Adrenal gland (tissue), 5 donors: ENCODE measurements at regions not wholly inside any gene's neighbourhood (a gene's known extent, or its start where the extent isn't known, plus 50 kb on each side); places are given as distances from the start of the nearest gene placed in this dataset.

Source experiments
- POLR2A ChIP-seq, 2 donors: fragments of 450-650 bp; IDR thresholded peaks; one replicate each; pipeline ENCODE4 v1.6.1; 2017; ENCODE audit warnings: antibody characterized with exemption in 2 of 2, mild to moderate bottlenecking in 2 of 2, moderate library complexity in 1 of 2
- TF ChIP-seq, protein P1 (sequence below), 6 experiments: fragments of 450-650 bp in 4 of 6; fragments of 200-600 bp in 2 of 6; sonication (generic) in 1 of 6; IDR thresholded peaks; 1 replicate in 5 of 6; 2 replicates in 1 of 6; pipeline versions ENCODE4 v1.5.1 to v1.8.0; 2016 to 2021; ENCODE audit warnings: antibody characterized with exemption in 6 of 6, mild to moderate bottlenecking in 2 of 6, moderate library complexity in 1 of 6
- donor health status: DM: no; HTN: no; CAD: no.

DNA sequence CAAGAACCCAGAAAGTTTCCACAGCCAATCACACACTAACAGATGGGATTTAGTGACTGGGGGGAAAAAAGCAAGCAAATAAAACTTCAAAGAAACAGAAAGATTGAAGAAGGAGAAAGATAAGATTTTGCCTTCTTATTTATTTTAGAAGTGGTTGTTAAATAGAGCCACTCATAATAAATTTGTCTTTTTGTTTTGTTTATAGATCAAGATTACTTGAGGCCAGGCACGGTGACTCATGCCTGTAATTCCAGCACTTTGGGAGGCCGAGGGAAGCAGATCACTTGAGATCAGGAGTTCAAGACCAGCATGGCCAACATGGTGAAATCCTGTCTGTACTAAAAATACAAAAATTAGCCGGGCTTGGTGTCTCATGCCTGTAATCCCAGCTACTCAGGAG lies 94.9 kb upstream of the RANBP3L start:
- TF ChIP-seq, protein P1, sequence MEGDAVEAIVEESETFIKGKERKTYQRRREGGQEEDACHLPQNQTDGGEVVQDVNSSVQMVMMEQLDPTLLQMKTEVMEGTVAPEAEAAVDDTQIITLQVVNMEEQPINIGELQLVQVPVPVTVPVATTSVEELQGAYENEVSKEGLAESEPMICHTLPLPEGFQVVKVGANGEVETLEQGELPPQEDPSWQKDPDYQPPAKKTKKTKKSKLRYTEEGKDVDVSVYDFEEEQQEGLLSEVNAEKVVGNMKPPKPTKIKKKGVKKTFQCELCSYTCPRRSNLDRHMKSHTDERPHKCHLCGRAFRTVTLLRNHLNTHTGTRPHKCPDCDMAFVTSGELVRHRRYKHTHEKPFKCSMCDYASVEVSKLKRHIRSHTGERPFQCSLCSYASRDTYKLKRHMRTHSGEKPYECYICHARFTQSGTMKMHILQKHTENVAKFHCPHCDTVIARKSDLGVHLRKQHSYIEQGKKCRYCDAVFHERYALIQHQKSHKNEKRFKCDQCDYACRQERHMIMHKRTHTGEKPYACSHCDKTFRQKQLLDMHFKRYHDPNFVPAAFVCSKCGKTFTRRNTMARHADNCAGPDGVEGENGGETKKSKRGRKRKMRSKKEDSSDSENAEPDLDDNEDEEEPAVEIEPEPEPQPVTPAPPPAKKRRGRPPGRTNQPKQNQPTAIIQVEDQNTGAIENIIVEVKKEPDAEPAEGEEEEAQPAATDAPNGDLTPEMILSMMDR (IDR thresholded peaks at IDR 0.05): no peak
- TF ChIP-seq POLR2A (IDR thresholded peaks at IDR 0.05): no peak
